ENCODE measurements at regions not wholly inside any gene's neighbourhood (a gene's known extent, or its start where the extent isn't known, plus 50 kb on each side); places are given as distances from the start of the nearest gene placed in this dataset.

DNA sequence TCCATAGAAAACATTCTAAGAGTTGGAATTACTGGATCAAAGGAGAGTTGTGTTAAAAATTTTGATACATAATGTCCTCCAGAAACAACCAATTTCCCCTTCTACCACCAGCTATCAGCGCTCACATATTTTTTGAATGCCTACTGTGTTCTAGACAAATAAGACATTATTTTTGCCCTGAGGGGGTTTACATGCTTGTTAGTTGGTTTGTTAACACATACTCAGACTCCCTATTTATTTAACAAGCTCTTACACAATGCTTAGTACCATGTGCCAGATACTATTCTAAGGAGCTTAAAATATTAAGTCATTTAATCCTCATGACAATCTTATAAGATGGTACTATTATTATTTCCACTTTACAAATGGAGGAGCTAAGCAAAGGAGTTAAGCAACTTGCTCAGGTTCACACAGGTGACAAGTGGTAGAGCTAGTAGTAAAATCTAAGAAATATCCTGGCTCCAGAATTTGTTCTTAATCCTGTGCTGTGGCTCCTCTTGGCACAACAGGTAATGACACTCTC is 194.2 kb downstream of the UTP18 start:
- TF ChIP-seq, protein P1, sequence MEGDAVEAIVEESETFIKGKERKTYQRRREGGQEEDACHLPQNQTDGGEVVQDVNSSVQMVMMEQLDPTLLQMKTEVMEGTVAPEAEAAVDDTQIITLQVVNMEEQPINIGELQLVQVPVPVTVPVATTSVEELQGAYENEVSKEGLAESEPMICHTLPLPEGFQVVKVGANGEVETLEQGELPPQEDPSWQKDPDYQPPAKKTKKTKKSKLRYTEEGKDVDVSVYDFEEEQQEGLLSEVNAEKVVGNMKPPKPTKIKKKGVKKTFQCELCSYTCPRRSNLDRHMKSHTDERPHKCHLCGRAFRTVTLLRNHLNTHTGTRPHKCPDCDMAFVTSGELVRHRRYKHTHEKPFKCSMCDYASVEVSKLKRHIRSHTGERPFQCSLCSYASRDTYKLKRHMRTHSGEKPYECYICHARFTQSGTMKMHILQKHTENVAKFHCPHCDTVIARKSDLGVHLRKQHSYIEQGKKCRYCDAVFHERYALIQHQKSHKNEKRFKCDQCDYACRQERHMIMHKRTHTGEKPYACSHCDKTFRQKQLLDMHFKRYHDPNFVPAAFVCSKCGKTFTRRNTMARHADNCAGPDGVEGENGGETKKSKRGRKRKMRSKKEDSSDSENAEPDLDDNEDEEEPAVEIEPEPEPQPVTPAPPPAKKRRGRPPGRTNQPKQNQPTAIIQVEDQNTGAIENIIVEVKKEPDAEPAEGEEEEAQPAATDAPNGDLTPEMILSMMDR (IDR thresholded peaks at IDR 0.05): no peak
- no peak for TF ChIP-seq EP300 (IDR thresholded peaks at IDR 0.05)
